Progenitor cell of endocrine pancreas (in vitro differentiated cells): ENCODE measurements at regions not wholly inside any gene's neighbourhood (a gene's known extent, or its start where the extent isn't known, plus 50 kb on each side); places are given as distances from the start of the nearest gene placed in this dataset.
A peak's percentile ranks its signal among the peaks of the same experiment; 100 is the strongest.
"Not testable (repeated sequence)": the region's sequence is repeated elsewhere in the genome, so short reads cannot be mapped to it uniquely, and the experiment has no call there.

Source experiments
- DNase-seq: peaks from one replicate; pipeline ENCODE4 v3.0.0; 2021; ENCODE audit warnings: low spot score; ENCODE audit not compliant: unreplicated experiment
- H3K27ac Mint-ChIP-seq: 2 replicates; pipeline ENCODE4 v1.8.0; 2021; ENCODE audit warnings: mild to moderate bottlenecking, moderate library complexity, mixed read lengths
- H3K27me3 Mint-ChIP-seq: 2 replicates; pipeline ENCODE4 v1.8.0; 2021; ENCODE audit warnings: mixed read lengths
- H3K36me3 Mint-ChIP-seq: 2 replicates; pipeline ENCODE4 v1.8.0; 2022; ENCODE audit warnings: mixed read lengths; ENCODE audit not compliant: insufficient read depth
- H3K4me1 Mint-ChIP-seq: 2 replicates; pipeline ENCODE4 v1.8.0; 2021; ENCODE audit warnings: low read depth, mixed read lengths
- H3K4me3 Mint-ChIP-seq: 2 replicates; pipeline ENCODE4 v1.8.0; 2021; ENCODE audit warnings: low read depth, mild to moderate bottlenecking, moderate library complexity, mixed read lengths
- H3K9me3 Mint-ChIP-seq: 2 replicates; pipeline ENCODE4 v1.8.0; 2021; ENCODE audit warnings: low read depth, mixed read lengths
- CTCF ChIP-seq: fragments of 200-600 bp; sonication (generic); IDR thresholded peaks from one replicate; pipeline ENCODE4 v1.5.0; 2021; ENCODE audit warnings: antibody characterized with exemption, mild to moderate bottlenecking; ENCODE audit not compliant: unreplicated experiment

GRCh38 chr2:125227843-125228392 is 1202.8 kb downstream of the CNTNAP5 start:
- no peak overlapping the region for H3K27ac Mint-ChIP-seq
- H3K4me3 Mint-ChIP-seq: no peak overlapping the region
- peaks cover 3% of the 10 kb centered on the region for H3K9me3 Mint-ChIP-seq
- H3K27me3 Mint-ChIP-seq: no peaks in the 10 kb centered on the region
- H3K36me3 Mint-ChIP-seq: peaks cover 2% of the 10 kb centered on the region
- TF ChIP-seq CTCF: peak; percentile 50
- no peaks in the 10 kb centered on the region for H3K4me1 Mint-ChIP-seq
- DNase-seq: no peak

GRCh38 chr2:125240870-125241269 is 1215.8 kb downstream of the CNTNAP5 start:
- no peak for TF ChIP-seq CTCF
- Mint-ChIP-seq H3K4me3 (no peak overlapping the region), H3K9me3 (no peaks in the 10 kb centered on the region), H3K27me3 (no peaks in the 10 kb centered on the region), H3K36me3 (no peaks in the 10 kb centered on the region), H3K4me1 (no peaks in the 10 kb centered on the region), H3K27ac (no peak overlapping the region)
- DNase-seq: no peak

GRCh38 chr2:125243074-125243473 is 1218.0 kb downstream of the CNTNAP5 start:
- Mint-ChIP-seq H3K27me3 (no peaks in the 10 kb centered on the region), H3K4me1 (no peaks in the 10 kb centered on the region), H3K4me3 (no peak overlapping the region), H3K36me3 (no peaks in the 10 kb centered on the region), H3K27ac (no peak overlapping the region), H3K9me3 (no peaks in the 10 kb centered on the region)
- no peak for DNase-seq
- no peak for TF ChIP-seq CTCF

- no peaks in the 10 kb centered on the region for H3K36me3 Mint-ChIP-seq
- H3K27me3 Mint-ChIP-seq: no peaks in the 10 kb centered on the region
- no peak overlapping the region for H3K4me3 Mint-ChIP-seq
- H3K27ac Mint-ChIP-seq: no peak overlapping the region
- no peak for TF ChIP-seq CTCF
- DNase-seq: no peak
- no peaks in the 10 kb centered on the region for H3K9me3 Mint-ChIP-seq
- no peaks in the 10 kb centered on the region for H3K4me1 Mint-ChIP-seq
Observed at GRCh38 chr2:125254010-125254409, 1228.9 kb downstream of the CNTNAP5 start.

GRCh38 chr2:125259451-125259850 is 1234.4 kb downstream of the CNTNAP5 start:
- DNase-seq: no peak

GRCh38 chr2:125260366-125260930 is 1235.4 kb downstream of the CNTNAP5 start:
- H3K36me3 Mint-ChIP-seq, DNase-seq, H3K27ac Mint-ChIP-seq, H3K4me1 Mint-ChIP-seq, H3K4me3 Mint-ChIP-seq, H3K27me3 Mint-ChIP-seq, H3K9me3 Mint-ChIP-seq: not testable (repeated sequence)

More at GRCh38 chr2:125259451-125259850, 1234.4 kb downstream of the CNTNAP5 start:
- H3K4me3 Mint-ChIP-seq: no peak overlapping the region
- H3K27ac Mint-ChIP-seq: peak overlapping the region; percentile 26
- TF ChIP-seq CTCF: no peak
- H3K27me3 Mint-ChIP-seq: no peaks in the 10 kb centered on the region
- peaks cover 8% of the 10 kb centered on the region for H3K4me1 Mint-ChIP-seq
- peaks cover 2% of the 10 kb centered on the region for H3K36me3 Mint-ChIP-seq
- H3K9me3 Mint-ChIP-seq: no peaks in the 10 kb centered on the region
